ENCODE measurements at regions not wholly inside any gene's neighbourhood (a gene's known extent, or its start where the extent isn't known, plus 50 kb on each side); places are given as distances from the start of the nearest gene placed in this dataset.
"Not testable (repeated sequence)": the region's sequence is repeated elsewhere in the genome, so short reads cannot be mapped to it uniquely, and the experiment has no call there.

- no peak for DNase-seq (ENCODE audit: low read depth)
Measured at GRCh38 chr14:53670701-53671100, 285.9 kb downstream of the BMP4 start.

- no peak for DNase-seq (ENCODE audit: low read depth)
Measured at GRCh38 chr14:53668897-53669296, 287.7 kb downstream of the BMP4 start.

- DNase-seq (ENCODE audit: low read depth), result no peak
Measured at GRCh38 chr14:53663709-53664108, 292.9 kb downstream of the BMP4 start.

- DNase-seq (ENCODE audit: low read depth), result no peak
Measured at GRCh38 chr14:53655080-53655785, 301.4 kb downstream of the BMP4 start.

GRCh38 chr14:53652068-53652467 is 304.6 kb downstream of the BMP4 start:
- no peak for DNase-seq (ENCODE audit: low read depth)

GRCh38 chr14:53651096-53651740 is 305.4 kb downstream of the BMP4 start:
- no peak for DNase-seq (ENCODE audit: low read depth)

GRCh38 chr14:53646925-53647324 is 309.7 kb downstream of the BMP4 start:
- no peak for DNase-seq (ENCODE audit: low read depth)

- no peak for DNase-seq (ENCODE audit: low read depth)
Measured at GRCh38 chr14:53640695-53641094, 315.9 kb downstream of the BMP4 start.

GRCh38 chr14:53638966-53639365 is 317.7 kb downstream of the BMP4 start:
- no peak for DNase-seq (ENCODE audit: low read depth)

GRCh38 chr14:53634793-53635192 is 321.8 kb downstream of the BMP4 start:
- no peak for DNase-seq (ENCODE audit: low read depth)

GRCh38 chr14:53630336-53630735 is 326.3 kb downstream of the BMP4 start:
- DNase-seq (ENCODE audit: low read depth), result no peak

GRCh38 chr14:53628732-53629430 is 327.7 kb downstream of the BMP4 start:
- DNase-seq (ENCODE audit: low read depth), result no peak

- no peak for DNase-seq (ENCODE audit: low read depth)
Measured at GRCh38 chr14:53628261-53628660, 328.4 kb downstream of the BMP4 start.

GRCh38 chr14:53626761-53627160 is 329.9 kb downstream of the BMP4 start:
- no peak for DNase-seq (ENCODE audit: low read depth)

GRCh38 chr14:53622447-53622846 is 334.2 kb downstream of the BMP4 start:
- no peak for DNase-seq (ENCODE audit: low read depth)

GRCh38 chr14:53621921-53622320 is 334.7 kb downstream of the BMP4 start:
- DNase-seq (ENCODE audit: low read depth), result no peak

- DNase-seq (ENCODE audit: low read depth), result no peak
Measured at GRCh38 chr14:53621433-53621832, 335.2 kb downstream of the BMP4 start.

GRCh38 chr14:53620890-53621289 is 335.7 kb downstream of the BMP4 start:
- DNase-seq (ENCODE audit: low read depth), result no peak

GRCh38 chr14:53620317-53620716 is 336.3 kb downstream of the BMP4 start:
- DNase-seq (ENCODE audit: low read depth), result no peak

- DNase-seq (ENCODE audit: low read depth), result no peak
Measured at GRCh38 chr14:53619691-53620231, 336.9 kb downstream of the BMP4 start.

GRCh38 chr14:53616536-53616935 is 340.1 kb downstream of the BMP4 start:
- DNase-seq (ENCODE audit: low read depth), result not testable (repeated sequence)

GRCh38 chr14:53615252-53615651 is 341.4 kb downstream of the BMP4 start:
- no peak for DNase-seq (ENCODE audit: low read depth)

Data from stimulated activated CD8-positive, alpha-beta memory T cell treated with anti-CD3 and anti-CD28 coated beads, Interleukin-7, amount 100 ng/mL, for 24 hours (primary cell).